Neural progenitor cell (in vitro differentiated cells): ENCODE measurements at regions not wholly inside any gene's neighbourhood (a gene's known extent, or its start where the extent isn't known, plus 50 kb on each side); places are given as distances from the start of the nearest gene placed in this dataset.

Source experiments
- DNase-seq: peaks from one replicate; pipeline ENCODE4 v3.0.0-alpha.2; 2016; ENCODE audit warnings: low spot score
- H2AFZ ChIP-seq: fragments of 200-600 bp; sonication (generic); replicated peaks from 2 replicates; pipeline ENCODE4 v1.6.1; 2016; ENCODE audit warnings: antibody characterized with exemption
- H3F3A ChIP-seq: fragments of 200-600 bp; sonication (generic); 2 replicates; pipeline ENCODE4 v1.6.1; 2016; ENCODE audit warnings: antibody characterized with exemption, low read depth
- H3K27ac ChIP-seq: fragments of 200-600 bp; sonication (generic); 2 replicates; pipeline ENCODE4 v1.5.1; 2016; ENCODE audit warnings: mild to moderate bottlenecking
- H3K27me3 ChIP-seq: fragments of 200-600 bp; sonication (generic); 2 replicates; pipeline ENCODE4 v1.6.1; 2016; ENCODE audit warnings: mild to moderate bottlenecking, moderate library complexity
- H3K36me3 ChIP-seq: fragments of 200-600 bp; sonication (generic); 2 replicates; pipeline ENCODE4 v1.5.1; 2016
- H3K4me1 ChIP-seq: fragments of 200-600 bp; sonication (generic); 2 replicates; pipeline ENCODE4 v1.6.1; 2016; ENCODE audit warnings: mixed run types
- H3K4me2 ChIP-seq: fragments of 200-600 bp; sonication (generic); 2 replicates; pipeline ENCODE4 v1.6.1; 2016
- H3K4me3 ChIP-seq: fragments of 200-600 bp; sonication (generic); 2 replicates; pipeline ENCODE4 v1.5.1; 2016
- H3K79me2 ChIP-seq: fragments of 200-600 bp; sonication (generic); 2 replicates; pipeline ENCODE4 v1.6.1; 2016; ENCODE audit warnings: low read depth
- H3K9ac ChIP-seq: fragments of 200-600 bp; sonication (generic); 2 replicates; pipeline ENCODE4 v1.6.1; 2016
- H3K9me3 ChIP-seq: fragments of 200-600 bp; sonication (generic); 2 replicates; pipeline ENCODE4 v1.5.1; 2016; ENCODE audit warnings: low read depth
- H4K20me1 ChIP-seq: fragments of 200-600 bp; sonication (generic); 2 replicates; pipeline ENCODE4 v1.6.1; 2016; ENCODE audit warnings: low read depth
- H3K27ac Mint-ChIP-seq: 3 replicates; pipeline ENCODE4 v1.8.0; 2021; ENCODE audit warnings: mixed read lengths
- H3K27me3 Mint-ChIP-seq: 2 replicates; pipeline ENCODE4 v1.8.0; 2022; ENCODE audit warnings: low read depth, mild to moderate bottlenecking, inconsistent platforms, moderate library complexity, mixed read lengths; ENCODE audit not compliant: insufficient read depth
- H3K36me3 Mint-ChIP-seq: 3 replicates; pipeline ENCODE4 v1.8.0; 2021; ENCODE audit warnings: mixed read lengths
- H3K4me1 Mint-ChIP-seq: 3 replicates; pipeline ENCODE4 v1.8.0; 2021; ENCODE audit warnings: mixed read lengths
- H3K4me3 Mint-ChIP-seq: 3 replicates; pipeline ENCODE4 v1.8.0; 2021; ENCODE audit warnings: mild to moderate bottlenecking, moderate library complexity, mixed read lengths
- H3K9me3 Mint-ChIP-seq: 3 replicates; pipeline ENCODE4 v1.8.0; 2020; ENCODE audit warnings: mixed read lengths
- EZH2 ChIP-seq: fragments of 200-600 bp; sonication (generic); IDR thresholded peaks from 2 replicates; pipeline ENCODE4 v1.6.1; 2017; ENCODE audit warnings: antibody characterized with exemption, mild to moderate bottlenecking, moderate library complexity
- EZH2phosphoT487 ChIP-seq: fragments of 200-600 bp; sonication (generic); IDR thresholded peaks from 2 replicates; pipeline ENCODE4 v1.6.1; 2017; ENCODE audit warnings: antibody characterized with exemption
- TF ChIP-seq, protein P1 (sequence below): fragments of 200-600 bp; sonication (generic); IDR thresholded peaks from 2 replicates; pipeline ENCODE4 v1.5.1; 2017; ENCODE audit warnings: antibody characterized with exemption, mild to moderate bottlenecking

DNA sequence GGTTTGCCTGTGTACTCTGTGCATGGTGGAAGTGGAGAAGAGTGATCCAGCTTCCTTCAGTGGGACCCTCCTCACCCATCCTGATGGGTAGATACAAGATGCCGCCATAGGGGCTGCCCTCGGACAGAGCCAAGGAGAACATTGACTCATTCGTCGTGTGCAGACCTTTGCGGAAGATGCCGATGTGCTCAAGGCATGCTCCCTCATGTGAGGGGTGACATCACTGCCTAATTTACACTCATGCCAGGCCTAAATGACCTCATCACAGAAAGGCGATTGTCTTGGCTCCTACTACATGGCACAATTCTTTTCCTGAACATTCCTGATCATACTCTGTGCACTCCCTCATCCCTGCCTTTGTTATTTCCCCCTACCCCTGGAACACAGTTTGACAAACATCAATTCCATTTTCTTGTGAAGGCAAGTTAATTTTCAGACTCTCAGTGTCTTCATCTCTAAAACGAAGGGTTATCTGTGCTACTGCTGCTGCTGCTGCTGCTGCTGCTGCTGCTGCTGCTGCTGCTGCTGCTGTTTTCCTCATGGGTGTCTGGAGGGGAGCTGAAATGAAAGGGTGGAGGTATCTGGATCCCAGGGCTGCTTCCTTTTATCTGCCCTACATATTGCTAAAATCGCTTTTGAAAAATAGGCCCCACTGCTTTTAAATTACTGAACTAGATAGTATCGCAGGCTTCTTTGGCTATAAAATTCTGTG is 146.5 kb upstream of the ARGLU1 start:
- Histone ChIP-seq H3K9me3 (no peaks in the 10 kb centered on the region), H3K79me2 (no peaks in the 10 kb centered on the region), H3K9ac (no peak overlapping the region), H3K27ac (peak overlapping the region; percentile 43), H3K4me2 (peak overlapping the region; percentile 5), H3K4me1 (peaks cover 22% of the 10 kb centered on the region), H3K27me3 (no peaks in the 10 kb centered on the region), H3K36me3 (no peaks in the 10 kb centered on the region), H4K20me1 (no peaks in the 10 kb centered on the region), H2AFZ (peak overlapping the region; percentile 65), H3K4me3 (no peak overlapping the region), H3F3A (peaks cover 8% of the 10 kb centered on the region)
- H3K4me3 Mint-ChIP-seq, result no peak overlapping the region
- no peaks in the 10 kb centered on the region for H3K4me1 Mint-ChIP-seq
- no peaks in the 10 kb centered on the region for H3K36me3 Mint-ChIP-seq
- peaks cover 31% of the 10 kb centered on the region for H3K9me3 Mint-ChIP-seq
- TF ChIP-seq, protein P1, sequence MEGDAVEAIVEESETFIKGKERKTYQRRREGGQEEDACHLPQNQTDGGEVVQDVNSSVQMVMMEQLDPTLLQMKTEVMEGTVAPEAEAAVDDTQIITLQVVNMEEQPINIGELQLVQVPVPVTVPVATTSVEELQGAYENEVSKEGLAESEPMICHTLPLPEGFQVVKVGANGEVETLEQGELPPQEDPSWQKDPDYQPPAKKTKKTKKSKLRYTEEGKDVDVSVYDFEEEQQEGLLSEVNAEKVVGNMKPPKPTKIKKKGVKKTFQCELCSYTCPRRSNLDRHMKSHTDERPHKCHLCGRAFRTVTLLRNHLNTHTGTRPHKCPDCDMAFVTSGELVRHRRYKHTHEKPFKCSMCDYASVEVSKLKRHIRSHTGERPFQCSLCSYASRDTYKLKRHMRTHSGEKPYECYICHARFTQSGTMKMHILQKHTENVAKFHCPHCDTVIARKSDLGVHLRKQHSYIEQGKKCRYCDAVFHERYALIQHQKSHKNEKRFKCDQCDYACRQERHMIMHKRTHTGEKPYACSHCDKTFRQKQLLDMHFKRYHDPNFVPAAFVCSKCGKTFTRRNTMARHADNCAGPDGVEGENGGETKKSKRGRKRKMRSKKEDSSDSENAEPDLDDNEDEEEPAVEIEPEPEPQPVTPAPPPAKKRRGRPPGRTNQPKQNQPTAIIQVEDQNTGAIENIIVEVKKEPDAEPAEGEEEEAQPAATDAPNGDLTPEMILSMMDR, result no peak
- no peak for TF ChIP-seq EZH2
- no peak for TF ChIP-seq EZH2phosphoT487
- DNase-seq, result no peak
- peak overlapping the region; percentile 47 for H3K27ac Mint-ChIP-seq
- no peaks in the 10 kb centered on the region for H3K27me3 Mint-ChIP-seq

DNA sequence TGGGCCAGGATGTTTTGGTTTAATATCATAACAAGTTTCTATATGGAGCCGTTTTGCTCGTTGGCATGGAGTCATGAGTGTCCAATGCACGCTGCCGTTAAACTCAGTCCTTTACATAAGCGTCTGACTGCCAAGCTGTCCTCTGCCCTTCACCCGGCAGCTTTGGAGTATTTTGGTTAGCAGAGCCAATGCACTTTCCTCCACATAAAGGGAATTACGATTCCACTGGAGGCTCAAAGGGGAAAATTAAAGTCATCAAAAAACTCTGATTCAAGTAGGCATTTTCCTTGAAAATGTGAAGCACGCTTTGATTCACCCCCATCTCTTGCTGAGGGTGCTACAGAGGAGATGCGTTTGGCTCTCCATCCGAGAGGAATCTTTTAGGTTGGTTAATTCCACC is 144.4 kb upstream of the ARGLU1 start:
- no peak for DNase-seq
- H3K27me3 Mint-ChIP-seq, result no peaks in the 10 kb centered on the region
- H3K4me1 ChIP-seq, result peaks cover 23% of the 10 kb centered on the region
- H3K4me3 Mint-ChIP-seq, result no peak overlapping the region
- H3K9me3 ChIP-seq, result no peaks in the 10 kb centered on the region
- H3K27ac ChIP-seq, result no peak overlapping the region
- H3F3A ChIP-seq, result peaks cover 9% of the 10 kb centered on the region
- no peak overlapping the region for H3K9ac ChIP-seq
- H3K27me3 ChIP-seq, result no peaks in the 10 kb centered on the region
- TF ChIP-seq, protein P1, result no peak
- TF ChIP-seq EZH2 (no peak), EZH2phosphoT487 (no peak)
- no peaks in the 10 kb centered on the region for H4K20me1 ChIP-seq
- no peak overlapping the region for H3K4me2 ChIP-seq
- peak overlapping the region; percentile 59 for H2AFZ ChIP-seq
- peaks cover 21% of the 10 kb centered on the region for H3K9me3 Mint-ChIP-seq
- H3K4me3 ChIP-seq, result no peak overlapping the region
- no peaks in the 10 kb centered on the region for H3K36me3 ChIP-seq
- H3K27ac Mint-ChIP-seq, result no peak overlapping the region
- H3K79me2 ChIP-seq, result no peaks in the 10 kb centered on the region
- no peaks in the 10 kb centered on the region for H3K4me1 Mint-ChIP-seq
- H3K36me3 Mint-ChIP-seq, result no peaks in the 10 kb centered on the region

GRCh38 chr13:106710266-106710665 is 142.3 kb upstream of the ARGLU1 start:
- Histone ChIP-seq H3K9ac (no peak overlapping the region), H3K27ac (no peak overlapping the region), H3K27me3 (no peaks in the 10 kb centered on the region), H3K9me3 (no peaks in the 10 kb centered on the region), H3K36me3 (no peaks in the 10 kb centered on the region), H2AFZ (peak overlapping the region; percentile 86), H4K20me1 (no peaks in the 10 kb centered on the region), H3F3A (peaks cover 9% of the 10 kb centered on the region), H3K4me2 (no peak overlapping the region), H3K4me1 (peaks cover 21% of the 10 kb centered on the region), H3K4me3 (no peak overlapping the region), H3K79me2 (no peaks in the 10 kb centered on the region)
- H3K27me3 Mint-ChIP-seq, result peaks cover 2% of the 10 kb centered on the region
- no peaks in the 10 kb centered on the region for H3K4me1 Mint-ChIP-seq
- H3K36me3 Mint-ChIP-seq, result no peaks in the 10 kb centered on the region
- H3K9me3 Mint-ChIP-seq, result peaks cover 14% of the 10 kb centered on the region
- no peak for TF ChIP-seq EZH2
- TF ChIP-seq, protein P1, result no peak
- no peak for TF ChIP-seq EZH2phosphoT487
- no peak for DNase-seq
- H3K4me3 Mint-ChIP-seq, result no peak overlapping the region
- no peak overlapping the region for H3K27ac Mint-ChIP-seq
